NCI-H146 treated with DMSO at 0.1 percent for 48 hours (cell line): ENCODE measurements at regions not wholly inside any gene's neighbourhood (a gene's known extent, or its start where the extent isn't known, plus 50 kb on each side); places are given as distances from the start of the nearest gene placed in this dataset.

Experiments
- DNase-seq: peaks from one replicate; lab custom pipeline; 2025; ENCODE audit not compliant: unreplicated experiment; lab: John Stamatoyannopoulos, UW

DNA sequence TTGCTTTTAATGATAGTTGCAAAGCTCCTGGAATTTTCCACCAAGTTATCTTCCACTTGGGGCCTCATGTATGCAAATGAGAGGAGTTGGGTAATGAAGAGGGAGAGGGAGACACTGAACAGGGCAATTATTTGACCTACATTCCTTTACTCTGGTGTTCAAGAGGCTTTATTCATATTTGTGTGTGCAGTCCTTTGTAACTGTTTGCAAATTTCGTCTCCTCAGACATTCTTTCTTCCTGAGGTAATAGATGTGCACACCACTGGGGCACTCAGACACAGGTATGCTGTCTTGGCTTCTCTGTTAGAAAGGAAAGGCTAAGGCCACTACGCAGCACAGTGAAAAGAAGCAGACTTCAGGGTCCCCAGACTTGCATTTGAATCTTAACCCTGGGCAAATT, 189.7 kb upstream of the IL12A start:
- DNase-seq, result no peak

DNA sequence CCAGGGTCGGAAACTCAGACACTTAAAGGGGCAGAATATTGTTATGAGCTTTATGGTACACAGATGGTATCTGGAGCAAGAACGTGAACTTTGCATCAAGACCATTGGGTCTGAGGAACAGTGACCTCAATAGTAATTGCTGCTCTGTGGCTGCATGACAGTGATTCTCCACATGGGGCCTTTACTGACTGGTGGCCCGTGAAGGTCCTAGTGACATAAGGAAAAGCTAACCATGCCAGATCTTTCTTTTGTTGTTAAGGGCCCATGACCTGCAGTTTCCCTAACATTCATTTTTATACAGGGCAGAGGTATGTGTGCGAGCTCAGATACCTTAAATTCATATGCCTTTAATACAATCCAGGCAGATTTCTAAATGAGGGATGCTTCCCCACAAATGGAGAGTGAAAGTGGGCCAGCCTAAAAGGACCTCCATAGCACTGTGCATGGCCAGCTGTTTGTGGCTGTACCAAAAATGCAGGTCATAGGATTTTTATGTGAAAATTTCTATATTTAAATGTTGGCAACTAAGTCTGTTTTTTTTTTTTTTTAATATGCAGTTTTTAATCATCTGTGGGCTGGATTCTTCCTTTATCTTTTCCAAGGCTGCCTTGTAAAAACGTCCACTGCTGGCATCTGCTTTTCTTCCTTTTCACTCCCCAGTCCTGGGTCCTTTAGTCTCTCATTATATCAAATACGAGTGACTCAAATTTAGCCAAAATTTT, 188.0 kb upstream of the IL12A start:
- DNase-seq, result no peak

- no peak for DNase-seq
These were observed 185.8 kb upstream of the IL12A start for GRCh38 chr3:159802864-159803263.

GRCh38 chr3:159803459-159803858, 185.2 kb upstream of the IL12A start:
- no peak for DNase-seq

GRCh38 chr3:159804726-159805410, 183.8 kb upstream of the IL12A start:
- DNase-seq, result peak; percentile 83

DNA sequence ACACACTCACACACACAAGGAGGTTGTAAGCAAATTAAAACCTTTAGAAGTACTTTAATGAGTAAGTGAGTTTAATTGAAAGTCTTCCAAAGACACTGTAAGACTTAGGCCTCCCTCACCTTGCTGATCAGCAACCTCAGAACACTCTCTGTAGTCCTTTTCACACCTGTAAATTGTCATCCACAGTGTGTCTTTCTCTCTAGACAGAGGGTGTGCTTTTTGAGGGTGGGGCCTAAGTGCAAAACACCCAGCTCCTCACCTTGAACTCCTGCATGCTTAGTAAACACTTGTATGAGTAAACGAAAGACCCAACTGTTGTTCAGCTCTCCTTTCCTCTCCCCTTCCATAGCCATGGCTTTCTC, 183.2 kb upstream of the IL12A start:
- DNase-seq, result no peak

DNA sequence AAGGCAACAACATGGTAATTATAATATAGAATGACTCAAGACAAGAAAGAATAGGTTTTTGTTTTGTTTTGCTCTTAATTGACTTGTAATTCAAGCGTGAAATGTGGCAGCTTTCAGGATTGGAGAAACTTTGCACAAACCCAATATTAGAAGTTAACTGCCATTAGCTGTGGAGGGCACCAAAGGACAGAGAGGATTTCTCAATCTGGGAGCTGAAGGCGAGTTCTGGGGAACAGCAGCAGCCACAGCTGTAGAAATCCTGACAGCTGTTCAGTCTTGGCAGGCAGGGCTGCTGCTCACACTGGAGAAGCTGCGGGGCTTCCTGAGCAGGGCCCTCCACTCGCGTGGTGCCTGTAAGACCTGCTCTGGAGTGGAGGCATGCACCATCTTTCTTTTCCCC, 182.2 kb upstream of the IL12A start:
- no peak for DNase-seq

DNA sequence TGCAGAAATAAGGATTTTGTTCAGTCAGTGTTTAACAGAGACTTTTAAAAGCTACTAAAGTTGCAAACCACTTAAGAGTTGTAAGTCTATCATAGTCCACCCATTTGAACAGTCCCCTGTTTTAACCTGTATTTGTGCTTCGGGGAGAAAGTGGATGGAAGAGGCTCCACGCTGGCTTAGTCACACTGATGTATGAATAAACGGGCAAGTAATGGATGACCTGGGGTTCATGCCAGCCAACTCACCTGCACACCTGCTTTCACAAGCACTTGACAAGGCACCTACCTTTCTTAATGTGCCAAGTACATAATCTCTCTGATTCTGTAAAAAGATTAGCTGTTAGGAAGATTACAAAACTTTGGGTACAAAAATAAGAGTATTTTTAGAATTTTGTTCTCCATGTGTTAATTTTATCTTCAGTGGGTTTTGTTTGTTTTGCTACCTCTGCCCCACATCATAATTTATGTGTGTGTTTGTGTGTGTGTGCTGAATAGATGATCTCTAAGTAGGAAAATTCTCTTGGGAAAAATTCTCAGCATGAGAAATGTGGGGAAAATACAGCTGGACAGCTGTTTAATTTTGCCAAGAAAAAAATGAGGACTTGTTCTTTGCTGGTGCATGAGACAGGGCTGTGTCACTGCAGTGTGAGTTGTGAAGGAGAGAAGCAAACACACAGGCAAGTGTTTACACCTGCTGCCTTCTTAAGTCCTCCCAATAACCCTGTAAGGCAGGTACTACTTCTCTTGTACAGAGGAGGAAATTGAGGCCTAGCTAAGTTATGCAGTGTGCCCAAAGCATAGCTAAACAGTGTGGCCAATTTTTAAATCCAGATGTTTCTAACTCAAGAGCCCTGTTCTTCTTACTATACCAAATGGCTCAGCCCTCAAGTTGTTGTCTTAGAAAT, 181.2 kb upstream of the IL12A start:
- no peak for DNase-seq

DNA sequence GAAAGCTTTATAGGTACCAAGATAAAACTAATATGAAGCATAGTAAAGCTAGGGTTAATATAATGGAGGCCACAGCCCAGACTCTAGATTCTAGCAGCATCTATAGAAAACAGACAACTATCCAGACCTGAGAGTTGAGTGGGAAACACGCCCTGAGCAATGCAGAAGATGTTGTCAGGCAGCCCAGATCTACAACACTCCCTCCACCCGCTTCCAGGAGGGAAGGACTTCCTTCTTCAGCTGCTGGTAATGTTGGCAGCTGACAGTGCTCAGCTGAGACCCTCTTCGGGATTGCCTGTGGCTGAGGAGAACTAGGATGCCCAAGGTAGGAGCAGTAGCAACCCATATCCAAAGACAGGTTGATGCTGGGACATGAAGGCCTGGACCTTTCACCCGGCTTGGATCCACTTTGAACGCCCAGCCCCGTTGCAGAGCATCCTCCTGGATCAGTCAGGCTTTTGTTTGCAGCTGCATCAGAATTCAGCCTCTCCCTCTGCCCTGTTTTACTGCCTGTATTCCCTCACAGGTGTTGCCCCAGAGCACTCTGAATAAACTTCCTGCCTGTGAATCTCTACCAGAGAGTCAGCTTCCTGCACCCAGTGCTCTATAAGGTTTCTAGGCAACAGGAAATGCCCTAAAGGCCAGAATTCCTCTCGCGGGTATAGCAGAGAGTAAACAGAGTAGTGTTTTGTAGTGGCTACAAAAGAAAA, 174.7 kb upstream of the IL12A start:
- peak; percentile 92 for DNase-seq

DNA sequence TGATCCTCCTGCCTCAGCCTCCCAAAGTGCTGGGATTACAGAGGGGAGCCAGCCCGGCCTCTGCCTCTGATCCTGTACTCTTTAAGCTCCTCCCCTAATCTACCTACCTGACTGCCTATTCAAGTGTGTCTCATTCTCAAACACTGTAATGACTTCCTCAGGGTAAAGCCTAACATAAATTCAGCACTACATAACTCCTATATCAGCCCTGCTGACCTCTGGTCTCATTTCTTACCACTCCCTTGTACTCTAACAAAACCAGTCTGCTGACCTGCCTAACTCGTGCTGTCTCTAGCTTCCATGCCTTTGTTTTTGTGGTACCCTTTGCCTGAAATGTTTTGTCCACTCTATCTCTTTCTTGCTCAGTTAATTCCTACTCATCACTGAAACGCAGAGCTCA, 172.1 kb upstream of the IL12A start:
- no peak for DNase-seq

GRCh38 chr3:159817126-159817525, 171.5 kb upstream of the IL12A start:
- DNase-seq, result no peak

DNA sequence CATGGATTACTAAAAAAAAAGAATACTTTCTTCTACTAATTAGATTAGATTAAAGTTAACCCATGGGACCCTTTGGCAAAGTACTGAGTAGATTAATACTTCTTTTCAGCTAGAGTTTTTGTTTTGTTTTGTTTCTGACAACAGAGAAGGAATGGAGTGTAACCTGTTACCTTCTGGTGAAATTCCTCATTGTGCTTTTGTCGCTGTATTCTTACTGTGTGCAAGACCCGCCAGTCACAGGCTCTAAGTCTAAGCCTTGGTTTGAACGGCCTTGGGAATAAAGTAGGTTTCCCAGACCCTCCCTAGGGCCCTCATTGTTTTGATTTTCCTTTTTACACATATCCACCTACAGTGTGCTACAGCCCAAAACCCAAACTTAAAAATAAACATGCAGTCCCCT, 171.1 kb upstream of the IL12A start:
- DNase-seq, result no peak

- peak; percentile 67 for DNase-seq
These were observed 170.2 kb upstream of the IL12A start for GRCh38 chr3:159818399-159818798.

GRCh38 chr3:159818997-159819500, 169.6 kb upstream of the IL12A start:
- no peak for DNase-seq

GRCh38 chr3:159819676-159820075, 169.0 kb upstream of the IL12A start:
- DNase-seq, result no peak

DNA sequence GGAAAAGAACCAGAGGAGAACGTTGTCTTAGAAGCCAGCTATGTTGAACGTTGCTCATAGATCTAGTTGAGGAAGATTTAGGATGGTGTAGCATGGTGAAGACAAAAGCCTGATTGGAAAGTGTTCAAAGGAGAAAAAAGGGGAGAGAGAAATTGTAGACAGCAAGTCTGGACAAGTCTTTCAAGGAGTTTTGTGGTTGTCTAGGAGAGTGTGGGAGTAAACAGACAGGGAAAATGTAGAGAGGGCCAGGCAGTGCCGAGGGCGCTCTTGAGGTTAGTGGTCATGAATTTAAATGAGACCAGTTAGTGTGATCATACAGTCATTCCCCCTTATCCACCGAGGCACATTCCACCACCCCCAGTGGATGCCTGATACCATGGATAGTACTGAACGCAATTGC, 167.5 kb upstream of the IL12A start:
- no peak for DNase-seq

DNA sequence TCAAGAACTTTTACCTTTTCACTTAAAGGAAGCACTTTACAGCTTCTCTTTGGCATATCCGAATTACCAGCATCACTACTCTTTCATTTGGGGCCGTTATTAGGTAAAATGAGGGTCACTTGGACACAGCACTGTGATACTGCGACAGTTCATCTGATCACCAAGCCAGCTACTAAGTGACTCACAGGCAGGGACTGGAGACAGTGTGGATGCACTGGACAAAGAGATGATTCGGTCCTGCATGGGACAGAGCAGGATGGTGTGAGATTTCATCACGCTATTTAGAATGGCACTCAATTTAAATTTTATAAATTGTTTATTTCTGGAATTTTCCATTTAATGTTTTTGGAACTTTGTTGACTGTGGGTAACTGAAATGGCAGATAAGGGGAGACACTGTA, 166.9 kb upstream of the IL12A start:
- no peak for DNase-seq

DNA sequence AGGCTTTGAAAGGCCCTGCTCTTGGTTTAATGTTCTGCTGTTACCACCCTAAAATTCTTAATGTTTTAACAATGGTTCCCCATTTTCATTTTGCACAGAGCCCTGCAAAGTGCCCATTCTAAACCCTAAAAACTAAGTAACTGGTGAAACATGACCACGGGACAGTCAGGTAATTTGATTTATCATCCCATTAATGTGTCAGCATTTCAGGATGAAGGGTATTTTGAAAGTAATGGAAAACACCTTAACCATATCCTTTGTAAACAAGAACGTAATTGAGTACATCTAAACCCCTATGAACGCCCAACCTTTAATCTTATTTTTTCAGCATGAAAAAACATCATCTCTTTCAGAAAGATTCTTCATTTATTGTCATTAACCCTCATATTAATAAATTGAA, 164.9 kb upstream of the IL12A start:
- DNase-seq, result no peak

DNA sequence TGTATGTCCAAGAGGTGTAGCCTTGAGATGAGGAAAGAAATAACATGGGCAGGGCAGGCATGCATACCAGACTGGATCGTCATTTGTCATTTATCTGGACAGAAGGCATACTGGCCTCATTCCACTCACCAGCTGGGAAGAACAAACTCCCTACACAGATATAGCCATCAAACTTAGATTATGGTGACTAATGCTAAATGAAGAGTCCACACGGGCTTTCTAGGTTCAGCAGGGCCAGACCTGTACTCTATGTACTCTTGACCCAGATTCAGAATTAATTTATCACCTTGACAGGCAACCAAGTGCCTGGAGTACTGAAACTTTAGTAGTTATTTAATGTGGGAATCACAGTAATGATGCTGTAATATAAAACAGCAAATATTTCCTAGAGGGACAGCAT, 164.3 kb upstream of the IL12A start:
- DNase-seq, result no peak

DNA sequence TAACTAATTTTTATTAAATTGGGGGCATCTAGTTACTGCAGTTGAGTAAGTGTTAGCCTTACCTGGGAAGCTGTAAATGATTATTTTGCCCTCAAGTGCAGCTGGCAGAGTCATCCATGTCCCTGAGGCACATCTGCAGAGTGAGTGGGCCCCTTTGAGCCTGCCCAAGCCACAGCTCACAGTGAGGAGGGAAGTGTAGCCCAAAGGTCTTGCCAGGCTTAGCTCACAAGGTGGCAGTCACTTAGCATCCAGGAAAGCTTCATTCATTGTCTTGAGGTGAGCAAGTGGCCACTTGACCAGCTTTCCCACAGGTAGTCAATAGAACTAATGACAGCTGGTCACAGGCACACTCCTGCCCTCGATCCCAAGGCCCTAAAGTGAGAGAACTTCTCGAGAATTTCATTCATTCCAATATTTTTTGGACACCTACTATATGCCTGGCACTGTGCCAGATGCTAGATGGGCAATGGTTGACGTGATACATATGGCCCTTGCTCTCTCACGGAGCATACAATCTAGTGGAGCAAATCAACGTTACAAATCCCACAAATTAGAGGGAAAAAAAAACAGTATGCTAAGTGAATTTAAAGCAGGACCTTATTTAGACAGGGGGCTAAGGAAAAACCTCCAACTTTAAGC, 163.3 kb upstream of the IL12A start:
- DNase-seq, result no peak

DNA sequence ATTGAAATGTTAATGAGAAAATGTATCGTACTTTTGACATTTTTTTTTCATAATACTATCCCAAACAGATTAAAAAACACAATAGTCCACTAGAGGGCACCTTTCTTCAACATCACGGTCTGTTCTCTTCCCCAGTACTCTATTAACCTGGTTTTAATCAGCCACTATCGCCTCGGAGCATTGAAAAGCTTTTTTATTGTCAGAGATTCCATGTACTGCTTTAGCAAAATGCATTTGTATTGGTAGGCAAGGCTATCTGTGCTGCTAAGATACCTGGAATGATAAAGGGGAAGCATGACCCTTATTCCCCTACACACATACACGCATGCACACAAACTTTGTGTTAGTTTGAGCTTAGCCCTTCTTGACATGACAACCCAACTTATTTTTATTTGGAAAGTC, 160.1 kb upstream of the IL12A start:
- peak; percentile 75 for DNase-seq
